Parathyroid adenoma (tissue), 2 donors: ENCODE measurements at regions not wholly inside any gene's neighbourhood (a gene's known extent, or its start where the extent isn't known, plus 50 kb on each side); places are given as distances from the start of the nearest gene placed in this dataset.
A peak's percentile ranks its signal among the peaks of the same experiment; 100 is the strongest.

Experiments
- H2AFZ ChIP-seq: fragments of 300-600 bp; sonication (generic); one replicate; pipeline ENCODE4 v1.7.0; 2017; ENCODE audit warnings: antibody characterized with exemption, mild to moderate bottlenecking
- H3K27ac ChIP-seq: fragments of 300-600 bp; sonication (generic); one replicate; pipeline ENCODE4 v1.7.0; 2017
- H3K27me3 ChIP-seq: fragments of 300-600 bp; sonication (generic); one replicate; pipeline ENCODE4 v1.7.0; 2017; ENCODE audit warnings: low read length; ENCODE audit not compliant: control insufficient read depth, insufficient read depth
- H3K36me3 ChIP-seq: fragments of 300-600 bp; sonication (generic); one replicate; pipeline ENCODE4 v1.7.0; 2017; ENCODE audit warnings: low read length; ENCODE audit not compliant: control insufficient read depth, insufficient read depth
- H3K4me1 ChIP-seq: fragments of 300-600 bp; sonication (generic); one replicate; pipeline ENCODE4 v1.7.0; 2017; ENCODE audit warnings: control low read depth
- H3K4me2 ChIP-seq: fragments of 300-600 bp; sonication (generic); one replicate; pipeline ENCODE4 v1.7.0; 2017; ENCODE audit warnings: low read length
- H3K4me3 ChIP-seq: fragments of 300-600 bp; sonication (generic); one replicate; pipeline ENCODE4 v1.7.0; 2017; ENCODE audit warnings: low read depth, low read length
- H3K79me2 ChIP-seq: fragments of 300-600 bp; sonication (generic); one replicate; pipeline ENCODE4 v1.7.0; 2017; ENCODE audit warnings: control low read depth
- H3K9ac ChIP-seq: fragments of 300-600 bp; sonication (generic); one replicate; pipeline ENCODE4 v1.7.0; 2017; ENCODE audit warnings: mild to moderate bottlenecking
- H3K9me3 ChIP-seq: fragments of 300-600 bp; sonication (generic); one replicate; pipeline ENCODE4 v1.7.0; 2017; ENCODE audit warnings: low read length; ENCODE audit not compliant: control insufficient read depth
- CTCF ChIP-seq: fragments of 300-600 bp; sonication (generic); IDR thresholded peaks from one replicate; pipeline ENCODE4 v1.7.0; 2017; ENCODE audit warnings: antibody characterized with exemption, mild to moderate bottlenecking
- donor health status: primary hyperparathyroidism.

- H3K9me3 ChIP-seq = no peaks in the 10 kb centered on the region
- peak overlapping the region; percentile 33 for H2AFZ ChIP-seq
- H3K4me3 ChIP-seq = no peak overlapping the region
- H3K4me2 ChIP-seq = peak overlapping the region; percentile 49
- no peak for TF ChIP-seq CTCF
- no peak overlapping the region for H3K27ac ChIP-seq
- H3K4me1 ChIP-seq = peaks cover 16% of the 10 kb centered on the region
- no peaks in the 10 kb centered on the region for H3K27me3 ChIP-seq
- no peaks in the 10 kb centered on the region for H3K79me2 ChIP-seq
- H3K9ac ChIP-seq = no peak overlapping the region
- no peaks in the 10 kb centered on the region for H3K36me3 ChIP-seq
Observed at GRCh38 chr9:129401623-129402370, 219.1 kb downstream of the C9orf50 start.

GRCh38 chr9:129400971-129401622 is 219.8 kb downstream of the C9orf50 start:
- Histone ChIP-seq H3K27ac (peak overlapping the region; percentile 4), H3K27me3 (no peaks in the 10 kb centered on the region), H3K4me3 (no peak overlapping the region), H3K4me2 (no peak overlapping the region), H3K9me3 (no peaks in the 10 kb centered on the region), H3K9ac (no peak overlapping the region), H2AFZ (no peak overlapping the region), H3K36me3 (no peaks in the 10 kb centered on the region), H3K4me1 (peaks cover 9% of the 10 kb centered on the region), H3K79me2 (no peaks in the 10 kb centered on the region)
- TF ChIP-seq CTCF = no peak

GRCh38 chr9:129400001-129400970 is 220.6 kb downstream of the C9orf50 start:
- Histone ChIP-seq H2AFZ (no peak overlapping the region), H3K79me2 (no peaks in the 10 kb centered on the region), H3K36me3 (no peaks in the 10 kb centered on the region), H3K9ac (no peak overlapping the region), H3K4me2 (no peak overlapping the region), H3K4me3 (no peak overlapping the region), H3K4me1 (peaks cover under 1% of the 10 kb centered on the region), H3K27ac (no peak overlapping the region), H3K27me3 (no peaks in the 10 kb centered on the region), H3K9me3 (no peaks in the 10 kb centered on the region)
- no peak for TF ChIP-seq CTCF

- Histone ChIP-seq H2AFZ (no peak overlapping the region), H3K4me1 (no peaks in the 10 kb centered on the region), H3K27me3 (no peaks in the 10 kb centered on the region), H3K36me3 (no peaks in the 10 kb centered on the region), H3K27ac (no peak overlapping the region), H3K4me3 (no peak overlapping the region), H3K79me2 (no peaks in the 10 kb centered on the region), H3K9me3 (no peaks in the 10 kb centered on the region), H3K9ac (no peak overlapping the region), H3K4me2 (no peak overlapping the region)
- TF ChIP-seq CTCF = no peak
Observed at GRCh38 chr9:129399634-129399990, 221.3 kb downstream of the C9orf50 start.
